Thoracic aorta (tissue), 2 donors: ENCODE measurements at regions not wholly inside any gene's neighbourhood (a gene's known extent, or its start where the extent isn't known, plus 50 kb on each side); places are given as distances from the start of the nearest gene placed in this dataset.

ENCODE experiments used
- ATAC-seq: fragments of 150-250 bp; one replicate; pipeline ENCODE4 v1.8.0; 2017; ENCODE audit warnings: low read depth; ENCODE audit not compliant: insufficient number of reproducible peaks, low FRiP score
- DNase-seq: peaks from one replicate; pipeline ENCODE4 v3.0.0-alpha.2; 2020; ENCODE audit warnings: low spot score
- H3K27ac ChIP-seq, 2 donors: fragments of 200-600 bp; sonication (generic); 1 replicate in 1 of 2; 2 replicates in 1 of 2; pipeline ENCODE4 v1.5.1; 2016; ENCODE audit warnings: mild to moderate bottlenecking in 2 of 2, moderate library complexity in 2 of 2
- H3K27me3 ChIP-seq: fragments of 200-600 bp; sonication (generic); replicated peaks from 2 replicates; pipeline ENCODE4 v1.6.0; 2016; ENCODE audit warnings: mild to moderate bottlenecking; ENCODE audit not compliant: insufficient read depth
- H3K36me3 ChIP-seq: fragments of 200-600 bp; sonication (generic); one replicate; pipeline ENCODE4 v1.5.1; 2016
- H3K4me1 ChIP-seq, 2 donors: fragments of 200-600 bp; sonication (generic); 1 replicate in 1 of 2; 2 replicates in 1 of 2; pipeline versions ENCODE4 v1.5.1 to v1.6.0; 2016; ENCODE audit warnings: low read depth in 2 of 2, mild to moderate bottlenecking in 1 of 2; ENCODE audit not compliant: control insufficient read depth in 1 of 2
- H3K4me3 ChIP-seq: fragments of 200-600 bp; sonication (generic); 2 replicates; pipeline ENCODE4 v1.5.1; 2016; ENCODE audit warnings: mild to moderate bottlenecking
- H3K9me3 ChIP-seq: fragments of 200-600 bp; sonication (generic); 2 replicates; pipeline ENCODE4 v1.5.1; 2016
- CTCF ChIP-seq: fragments of 200-600 bp; sonication (generic); IDR thresholded peaks from one replicate; pipeline ENCODE4 v1.5.1; 2019; ENCODE audit warnings: antibody characterized with exemption

GRCh38 chr15:97317163-97317562 is 643.3 kb upstream of the ARRDC4 start:
- H3K27me3 ChIP-seq: no peaks in the 10 kb centered on the region
- H3K27ac ChIP-seq: no peak overlapping the region
- H3K9me3 ChIP-seq: no peaks in the 10 kb centered on the region
- H3K36me3 ChIP-seq: no peaks in the 10 kb centered on the region
- DNase-seq: no peak
- ATAC-seq: no peak
- no peak overlapping the region for H3K4me3 ChIP-seq
- H3K4me1 ChIP-seq: no peaks in the 10 kb centered on the region
- TF ChIP-seq CTCF: no peak

- Histone ChIP-seq H3K9me3 (no peaks in the 10 kb centered on the region), H3K27ac (no peak overlapping the region), H3K36me3 (no peaks in the 10 kb centered on the region), H3K27me3 (no peaks in the 10 kb centered on the region), H3K4me1 (no peaks in the 10 kb centered on the region), H3K4me3 (no peak overlapping the region)
- no peak for DNase-seq
- ATAC-seq: no peak
- no peak for TF ChIP-seq CTCF
These were observed 641.2 kb upstream of the ARRDC4 start for GRCh38 chr15:97319291-97319690.

GRCh38 chr15:97346221-97346620 is 614.3 kb upstream of the ARRDC4 start:
- no peak overlapping the region for H3K4me3 ChIP-seq
- no peaks in the 10 kb centered on the region for H3K9me3 ChIP-seq
- no peaks in the 10 kb centered on the region for H3K4me1 ChIP-seq
- ATAC-seq (no peak), DNase-seq (no peak)
- no peaks in the 10 kb centered on the region for H3K36me3 ChIP-seq
- H3K27ac ChIP-seq: no peak overlapping the region
- TF ChIP-seq CTCF: no peak
- H3K27me3 ChIP-seq: no peaks in the 10 kb centered on the region

- no peak for DNase-seq
- Histone ChIP-seq H3K4me3 (no peak overlapping the region), H3K4me1 (no peaks in the 10 kb centered on the region), H3K27ac (no peak overlapping the region), H3K36me3 (no peaks in the 10 kb centered on the region), H3K9me3 (no peaks in the 10 kb centered on the region), H3K27me3 (no peaks in the 10 kb centered on the region)
- TF ChIP-seq CTCF: no peak
- ATAC-seq: no peak
These were observed 609.7 kb upstream of the ARRDC4 start for GRCh38 chr15:97350813-97351212.

GRCh38 chr15:97383516-97383915 is 577.0 kb upstream of the ARRDC4 start:
- no peak for TF ChIP-seq CTCF
- Histone ChIP-seq H3K4me1 (no peaks in the 10 kb centered on the region), H3K27ac (no peak overlapping the region), H3K27me3 (no peaks in the 10 kb centered on the region), H3K9me3 (no peaks in the 10 kb centered on the region), H3K4me3 (no peak overlapping the region), H3K36me3 (no peaks in the 10 kb centered on the region)
- no peak for DNase-seq
- ATAC-seq: no peak
